K562 (cell line): ENCODE measurements at regions not wholly inside any gene's neighbourhood (a gene's known extent, or its start where the extent isn't known, plus 50 kb on each side); places are given as distances from the start of the nearest gene placed in this dataset.

ENCODE experiments used
- ATAC-seq: fragments of 200-7000 bp; cut with Tn5 transposase; 3 replicates; pipeline ENCODE4 v1.9.1; 2020; ENCODE audit warnings: moderate library complexity
- BruUV-seq: library from RNA; stranded (reverse); fragments of 400-500 nt; replicated peaks from 2 replicates; lab custom pipeline; 2021; lab: Mats Ljungman, UMichigan
- CTCF ChIA-PET: fragments of 300-600 bp; formaldehyde crosslinking; extraction: SDS; loops from one replicate; lab custom pipeline; 2021; ENCODE audit warnings: low intra/inter-chr PET ratio; lab: Yijun Ruan, JAX
- POLR2A ChIA-PET: fragments of 300-600, 350-650 bp; sonication (Branson Sonifier 250); formaldehyde crosslinking; extraction: SDS; loops from one replicate; lab custom pipeline; 2021; ENCODE audit warnings: antibody characterized with exemption, inconsistent platforms; lab: Yijun Ruan, JAX
- DNase-seq, 4 experiments: peaks; one replicate each; pipeline versions ENCODE4 v3.0.0 to v3.0.0-alpha.2; 2011 to 2018; ENCODE audit warnings: low spot score in 3 of 4, mixed read lengths in 3 of 4; ENCODE audit errors: extremely low read depth in 1 of 4
- FAIRE-seq: peaks from 2 replicates; lab custom pipeline; 2011; peaks lifted over from hg19 to GRCh38; lab: Jason Lieb, UNC
- H2AFZ ChIP-seq: 2 replicates; pipeline ENCODE4 v1.6.0; 2011; ENCODE audit warnings: low read depth, low read length, control low read depth, inconsistent platforms
- H3K27ac ChIP-seq: fragments of 200-600 bp; 3 replicates; pipeline ENCODE4 v1.8.0; 2011; ENCODE audit warnings: low read depth, mild to moderate bottlenecking, control low read depth, inconsistent platforms, low read length, moderate library complexity, mixed read lengths; ENCODE audit errors: extremely low read depth
- H3K27me3 ChIP-seq, 2 experiments: fragments of 300-600 bp in 1 of 2; 2 replicates in 1 of 2; 3 replicates in 1 of 2; pipeline versions ENCODE4 v1.6.0 to v1.8.0; 2011; ENCODE audit warnings: inconsistent platforms in 2 of 2, low read length in 2 of 2, mild to moderate bottlenecking in 1 of 2, mixed read lengths in 1 of 2, moderate library complexity in 1 of 2; ENCODE audit not compliant: control insufficient read depth in 2 of 2, insufficient read depth in 2 of 2
- H3K36me3 ChIP-seq: fragments of 300-600 bp; 3 replicates; pipeline ENCODE4 v1.8.0; 2011; ENCODE audit warnings: mild to moderate bottlenecking, low read length, inconsistent platforms; ENCODE audit not compliant: control insufficient read depth, insufficient read depth
- H3K4me1 ChIP-seq, 2 experiments: fragments of 200-600 bp in 1 of 2; replicated peaks in 1 of 2; 2 replicates in 1 of 2; 3 replicates in 1 of 2; pipeline versions ENCODE4 v1.5.1 to v1.8.0; 2011; ENCODE audit warnings: inconsistent platforms in 2 of 2, low read length in 2 of 2, mild to moderate bottlenecking in 1 of 2, mixed read lengths in 1 of 2, moderate library complexity in 1 of 2; ENCODE audit not compliant: control insufficient read depth in 2 of 2, insufficient read depth in 2 of 2
- H3K4me2 ChIP-seq: 2 replicates; pipeline ENCODE4 v1.6.1; 2011; ENCODE audit warnings: low read length, control low read depth, inconsistent platforms, mixed read lengths; ENCODE audit not compliant: insufficient read depth
- H3K4me3 ChIP-seq: fragments of 200-600 bp; sonication (generic), shearing (Covaris generic); 2 replicates; pipeline ENCODE4 v1.5.1; 2016; ENCODE audit warnings: control low read depth, inconsistent platforms
- H3K79me2 ChIP-seq: fragments of 200-600 bp; 3 replicates; pipeline ENCODE4 v1.8.0; 2011; ENCODE audit warnings: low read length, inconsistent platforms; ENCODE audit not compliant: control insufficient read depth, insufficient read depth
- H3K9ac ChIP-seq, 2 experiments: 2 replicates each; pipeline versions ENCODE4 v1.6.0 to v1.6.1; 2011; ENCODE audit warnings: low read depth in 2 of 2, low read length in 2 of 2, control low read depth in 1 of 2, inconsistent platforms in 1 of 2, mild to moderate bottlenecking in 1 of 2, mixed read lengths in 1 of 2; ENCODE audit not compliant: insufficient read depth in 1 of 2
- H3K9me1 ChIP-seq: one replicate; pipeline ENCODE4 v1.6.0; 2011; ENCODE audit warnings: inconsistent platforms, mild to moderate bottlenecking, low read length, moderate library complexity; ENCODE audit not compliant: control insufficient read depth, insufficient read depth
- H3K9me3 ChIP-seq: replicated peaks from 2 replicates; pipeline ENCODE4 v1.5.1; 2011; ENCODE audit warnings: low read depth, low read length, inconsistent platforms; ENCODE audit not compliant: control insufficient read depth, insufficient read depth
- H4K20me1 ChIP-seq: replicated peaks from 2 replicates; pipeline ENCODE4 v1.6.1; 2011; ENCODE audit warnings: low read length, inconsistent platforms, mixed read lengths; ENCODE audit not compliant: control insufficient read depth, insufficient read depth
- ARID2 ChIP-seq: fragments of 450-650 bp; IDR thresholded peaks from 2 replicates; pipeline ENCODE4 v1.6.1; 2017; ENCODE audit warnings: antibody characterized with exemption, mild to moderate bottlenecking
- LEF1 ChIP-seq: fragments of 450-650 bp; IDR thresholded peaks from 2 replicates; pipeline ENCODE4 v1.6.1; 2016; ENCODE audit warnings: mild to moderate bottlenecking
- NFXL1 ChIP-seq: fragments of 450-650 bp; formaldehyde crosslinking; IDR thresholded peaks from 2 replicates; pipeline ENCODE4 v1.4.0; 2021; ENCODE audit warnings: mild to moderate bottlenecking
- POLR3G ChIP-seq: IDR thresholded peaks from 2 replicates; pipeline ENCODE4 v1.6.1; 2011; ENCODE audit not compliant: insufficient read length, insufficient replicate concordance; ENCODE audit errors: extremely low read depth
- TEAD2 ChIP-seq: fragments of 450-650 bp; IDR thresholded peaks from 2 replicates; pipeline ENCODE4 v1.6.1; 2016; ENCODE audit warnings: missing genetic modification characterization, control low read depth, missing compliant biosample characterization
- ZFPM2 ChIP-seq: fragments of 250-450 bp; sonication (Bioruptor Pico); IDR thresholded peaks from 2 replicates; pipeline ENCODE4 v1.5.1; 2022; ENCODE audit warnings: mild to moderate bottlenecking
- ZNF239 ChIP-seq: fragments of 250-450 bp; sonication (Bioruptor Pico); IDR thresholded peaks from 2 replicates; pipeline ENCODE4 v1.4.0; 2020; ENCODE audit warnings: mild to moderate bottlenecking
- WGBS: fragments of 100-300 bp; shearing (Covaris generic); methylation state at CpG from one replicate; pipeline ENCODE4 v1.1.6; 2016; ENCODE audit warnings: low coverage, mixed read lengths; ENCODE audit not compliant: insufficient coverage; ENCODE audit errors: missing lambda C conversion rate; 5-methylcytosine and 5-hydroxymethylcytosine counted together
- in situ Hi-C: fragments of 300-500 bp; cut with MboI; formaldehyde crosslinking; loops from 4 replicates; pipeline ENCODE4 v1.15.0; 2018; ENCODE audit warnings: inconsistent platforms, mixed read lengths
- intact Hi-C: fragments of 100-400 bp; cut with micrococcal nuclease; formaldehyde crosslinking; loops from 2 replicates; pipeline ENCODE4 v1.14.2; 2022
- TF ChIP-seq, protein P1 (sequence below), 2 experiments: fragments of 450-650 bp in 1 of 2; sonication (generic) in 1 of 2; formaldehyde crosslinking in 1 of 2; IDR thresholded peaks in 1 of 2; conservative IDR thresholded peaks in 1 of 2; 2 replicates each; pipeline versions ENCODE4 v1.6.1 to v1.8.1; 2016 to 2023; ENCODE audit warnings: mild to moderate bottlenecking in 2 of 2, moderate library complexity in 2 of 2, inconsistent platforms in 1 of 2, missing genetic modification reagents in 1 of 2
- TF ChIP-seq, protein P2 (sequence below): sonication (generic); formaldehyde crosslinking; IDR thresholded peaks from 2 replicates; pipeline ENCODE4 v1.8.0; 2022; ENCODE audit warnings: missing genetic modification reagents, mild to moderate bottlenecking, borderline replicate concordance
- TF ChIP-seq, protein P3 (sequence below): fragments of 250-450 bp; sonication (Bioruptor Pico); IDR thresholded peaks from 2 replicates; pipeline ENCODE4 v1.8.0; 2022; ENCODE audit warnings: inconsistent platforms
- TF ChIP-seq, protein P4 (sequence below): fragments of 450-650 bp; IDR thresholded peaks from 2 replicates; pipeline ENCODE4 v1.6.1; 2018; ENCODE audit warnings: mild to moderate bottlenecking, low read depth; ENCODE audit not compliant: partially characterized antibody

DNA sequence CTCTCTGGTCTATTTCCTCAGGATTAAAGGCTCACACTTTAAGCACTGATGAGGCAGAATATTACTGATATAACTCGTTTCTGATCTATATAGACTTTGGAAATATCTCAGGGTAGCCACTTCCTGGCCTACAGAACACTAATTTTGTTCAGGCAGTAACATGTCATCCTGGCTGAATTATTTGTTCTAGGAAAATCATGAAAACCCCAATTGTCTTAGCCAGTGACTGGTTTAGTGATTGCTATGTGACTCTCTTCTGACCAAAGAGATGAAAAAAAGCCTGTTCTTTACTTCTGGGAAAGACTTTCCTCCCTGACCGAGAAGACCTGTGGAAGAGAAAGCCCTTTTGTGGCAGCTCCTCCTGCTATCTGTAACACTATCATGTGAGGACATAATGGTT, 453.7 kb downstream of the SETD4 start:
- ATAC-seq (no peak), FAIRE-seq (no peak), DNase-seq (no peak)
- Histone ChIP-seq H3K9ac (no peak overlapping the region), H3K27ac (no peak overlapping the region), H3K9me3 (no peaks in the 10 kb centered on the region), H4K20me1 (no peaks in the 10 kb centered on the region), H3K79me2 (no peaks in the 10 kb centered on the region), H3K4me1 (no peaks in the 10 kb centered on the region), H3K4me3 (no peak overlapping the region), H2AFZ (no peak overlapping the region), H3K27me3 (peaks cover 0 to 26% of the 10 kb centered on the region in 2 experiments; a peak in 3 of 5 replicates), H3K36me3 (no peaks in the 10 kb centered on the region), H3K9me1 (no peaks in the 10 kb centered on the region), H3K4me2 (no peak overlapping the region)
- intact Hi-C loops, result loop anchor here (10.0 kb wide), 1 partner anchor 162 kb away; no protein-coding TSS in a partner anchor
- CTCF ChIA-PET, result no interaction called here
- POLR2A ChIA-PET, result no interaction called here
- no TSS peak for BruUV-seq
- in situ Hi-C loops, result no loop called here
- 0% methylated on average over 2 of the region's 2 CpGs for WGBS
- TF ChIP-seq LEF1 (no peak), ZFPM2 (CRISPR knock-in tag) (no peak), ZNF239 (CRISPR knock-in tag) (no peak), TEAD2 (tag) (no peak), POLR3G (no peak), NFXL1 (CRISPR knock-in tag) (no peak), ARID2 (no peak)
- TF ChIP-seq, protein P1, sequence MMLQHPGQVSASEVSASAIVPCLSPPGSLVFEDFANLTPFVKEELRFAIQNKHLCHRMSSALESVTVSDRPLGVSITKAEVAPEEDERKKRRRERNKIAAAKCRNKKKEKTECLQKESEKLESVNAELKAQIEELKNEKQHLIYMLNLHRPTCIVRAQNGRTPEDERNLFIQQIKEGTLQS (IDR thresholded peaks at IDR 0.05), result no peak
- TF ChIP-seq, protein P1 (CRISPR knock-in tag; conservative IDR thresholded peaks at IDR 0.05), result no peak
- TF ChIP-seq, protein P2, sequence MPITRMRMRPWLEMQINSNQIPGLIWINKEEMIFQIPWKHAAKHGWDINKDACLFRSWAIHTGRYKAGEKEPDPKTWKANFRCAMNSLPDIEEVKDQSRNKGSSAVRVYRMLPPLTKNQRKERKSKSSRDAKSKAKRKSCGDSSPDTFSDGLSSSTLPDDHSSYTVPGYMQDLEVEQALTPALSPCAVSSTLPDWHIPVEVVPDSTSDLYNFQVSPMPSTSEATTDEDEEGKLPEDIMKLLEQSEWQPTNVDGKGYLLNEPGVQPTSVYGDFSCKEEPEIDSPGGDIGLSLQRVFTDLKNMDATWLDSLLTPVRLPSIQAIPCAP, result no peak
- TF ChIP-seq, protein P3, sequence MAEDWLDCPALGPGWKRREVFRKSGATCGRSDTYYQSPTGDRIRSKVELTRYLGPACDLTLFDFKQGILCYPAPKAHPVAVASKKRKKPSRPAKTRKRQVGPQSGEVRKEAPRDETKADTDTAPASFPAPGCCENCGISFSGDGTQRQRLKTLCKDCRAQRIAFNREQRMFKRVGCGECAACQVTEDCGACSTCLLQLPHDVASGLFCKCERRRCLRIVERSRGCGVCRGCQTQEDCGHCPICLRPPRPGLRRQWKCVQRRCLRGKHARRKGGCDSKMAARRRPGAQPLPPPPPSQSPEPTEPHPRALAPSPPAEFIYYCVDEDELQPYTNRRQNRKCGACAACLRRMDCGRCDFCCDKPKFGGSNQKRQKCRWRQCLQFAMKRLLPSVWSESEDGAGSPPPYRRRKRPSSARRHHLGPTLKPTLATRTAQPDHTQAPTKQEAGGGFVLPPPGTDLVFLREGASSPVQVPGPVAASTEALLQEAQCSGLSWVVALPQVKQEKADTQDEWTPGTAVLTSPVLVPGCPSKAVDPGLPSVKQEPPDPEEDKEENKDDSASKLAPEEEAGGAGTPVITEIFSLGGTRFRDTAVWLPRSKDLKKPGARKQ (CRISPR knock-in tag), result no peak
- TF ChIP-seq, protein P4, sequence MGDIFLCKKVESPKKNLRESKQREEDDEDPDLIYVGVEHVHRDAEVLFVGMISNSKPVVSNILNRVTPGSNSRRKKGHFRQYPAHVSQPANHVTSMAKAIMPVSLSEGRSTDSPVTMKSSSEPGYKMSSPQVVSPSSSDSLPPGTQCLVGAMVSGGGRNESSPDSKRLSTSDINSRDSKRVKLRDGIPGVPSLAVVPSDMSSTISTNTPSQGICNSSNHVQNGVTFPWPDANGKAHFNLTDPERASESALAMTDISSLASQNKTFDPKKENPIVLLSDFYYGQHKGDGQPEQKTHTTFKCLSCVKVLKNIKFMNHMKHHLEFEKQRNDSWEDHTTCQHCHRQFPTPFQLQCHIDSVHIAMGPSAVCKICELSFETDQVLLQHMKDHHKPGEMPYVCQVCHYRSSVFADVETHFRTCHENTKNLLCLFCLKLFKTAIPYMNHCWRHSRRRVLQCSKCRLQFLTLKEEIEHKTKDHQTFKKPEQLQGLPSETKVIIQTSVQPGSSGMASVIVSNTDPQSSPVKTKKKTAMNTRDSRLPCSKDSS, result no peak
